HG03457 (cell line): ENCODE measurements at regions not wholly inside any gene's neighbourhood (a gene's known extent, or its start where the extent isn't known, plus 50 kb on each side); places are given as distances from the start of the nearest gene placed in this dataset.
"Not testable (repeated sequence)": the region's sequence is repeated elsewhere in the genome, so short reads cannot be mapped to it uniquely, and the experiment has no call there.

Experiments used
- ATAC-seq: cut with Tn5 transposase; IDR thresholded peaks from one replicate; pipeline ENCODE4 v1.9.1; 2021; ENCODE audit warnings: moderate number of reproducible peaks; ENCODE audit not compliant: unreplicated experiment

DNA sequence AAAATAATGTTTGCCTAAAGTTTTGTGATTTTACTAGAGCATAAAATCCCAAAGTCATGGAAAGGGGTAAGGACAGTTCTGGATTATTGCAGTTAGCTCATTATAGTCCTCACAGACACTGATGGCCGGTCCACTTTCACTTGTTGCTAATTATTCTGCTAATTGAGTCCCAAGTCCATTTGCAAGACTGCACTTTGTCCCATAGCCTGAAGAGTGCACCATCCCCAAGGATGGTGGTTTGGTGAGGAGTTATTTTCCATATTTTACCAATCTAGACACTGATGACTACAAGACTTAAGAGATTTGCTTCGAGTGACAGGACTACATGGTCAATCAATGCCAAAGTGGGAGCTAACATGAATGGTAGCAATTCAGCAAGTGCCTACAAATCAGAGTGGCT lies 181.8 kb upstream of the CACNA2D1 start:
- no peak for ATAC-seq

DNA sequence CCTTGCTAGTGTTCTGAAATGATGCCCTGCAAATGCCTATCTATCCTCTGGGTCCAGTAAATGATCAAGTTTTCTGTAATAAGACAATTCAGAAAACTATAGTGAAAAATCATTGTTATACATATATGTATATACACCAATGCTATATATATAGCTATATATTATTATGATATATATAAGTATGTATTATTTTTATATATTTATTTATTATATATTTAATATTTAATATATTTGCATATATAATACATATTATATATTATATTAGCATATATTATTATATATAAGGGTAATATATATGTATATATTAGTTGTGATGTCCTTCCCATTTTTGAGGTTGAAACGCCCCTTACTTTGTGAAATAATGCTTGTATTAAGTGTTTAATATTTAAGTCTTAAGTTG lies 181.4 kb upstream of the CACNA2D1 start:
- no peak for ATAC-seq

DNA sequence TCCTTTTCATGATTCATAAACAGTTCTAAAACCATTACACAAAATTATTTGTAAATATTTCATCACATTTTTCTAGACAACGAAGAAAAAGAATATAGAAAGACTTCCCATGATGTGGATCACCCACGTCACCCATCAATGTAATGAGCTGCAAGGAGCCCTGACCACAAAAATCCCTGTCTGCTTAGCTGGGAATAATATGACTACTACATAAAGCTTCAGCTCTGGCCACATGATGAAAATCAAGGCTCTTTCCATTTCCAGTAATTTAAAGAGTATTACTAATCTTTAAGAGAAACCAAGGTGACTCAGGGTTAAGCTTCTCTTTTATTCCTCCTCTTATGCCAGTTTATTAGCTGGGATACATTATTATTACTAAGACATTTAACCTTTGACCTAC lies 180.8 kb upstream of the CACNA2D1 start:
- ATAC-seq: no peak

DNA sequence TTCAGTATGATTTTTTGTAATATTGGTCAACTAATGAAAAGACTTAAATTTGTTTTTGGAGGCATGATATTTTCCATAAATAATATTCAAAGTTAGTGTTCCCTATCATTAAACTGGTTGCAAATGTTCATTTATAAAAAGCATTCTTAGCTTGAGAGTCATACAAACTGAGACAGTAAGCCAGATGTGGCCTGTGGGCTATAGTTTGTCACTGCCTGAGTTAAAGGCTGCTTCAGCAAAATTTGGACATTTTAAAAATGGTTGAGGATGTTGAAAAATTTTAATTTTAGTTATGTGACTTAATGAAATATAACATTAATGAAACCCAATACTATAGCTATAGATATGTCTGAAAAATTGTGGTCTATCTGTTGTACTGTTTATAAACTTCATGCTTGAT lies 180.2 kb upstream of the CACNA2D1 start:
- ATAC-seq: no peak

DNA sequence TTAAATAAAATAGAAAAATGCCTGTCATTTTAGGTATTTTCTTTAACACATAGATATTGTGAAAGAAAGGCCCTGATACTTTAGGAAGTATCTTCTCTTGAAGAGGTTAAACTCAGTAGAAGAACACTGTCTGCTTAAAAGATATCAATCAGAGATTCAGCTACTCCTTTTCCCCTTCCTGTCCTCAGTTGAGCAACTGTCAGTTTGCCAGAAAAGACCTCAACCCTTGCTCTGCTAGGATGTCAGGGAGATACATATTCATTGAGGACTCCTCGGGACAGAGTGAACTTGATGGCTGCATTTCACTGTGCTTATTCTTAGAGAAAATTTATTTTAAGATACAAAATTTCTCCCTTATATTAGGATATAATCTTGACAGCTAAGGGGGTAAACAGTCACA lies 173.6 kb upstream of the CACNA2D1 start:
- ATAC-seq: no peak

DNA sequence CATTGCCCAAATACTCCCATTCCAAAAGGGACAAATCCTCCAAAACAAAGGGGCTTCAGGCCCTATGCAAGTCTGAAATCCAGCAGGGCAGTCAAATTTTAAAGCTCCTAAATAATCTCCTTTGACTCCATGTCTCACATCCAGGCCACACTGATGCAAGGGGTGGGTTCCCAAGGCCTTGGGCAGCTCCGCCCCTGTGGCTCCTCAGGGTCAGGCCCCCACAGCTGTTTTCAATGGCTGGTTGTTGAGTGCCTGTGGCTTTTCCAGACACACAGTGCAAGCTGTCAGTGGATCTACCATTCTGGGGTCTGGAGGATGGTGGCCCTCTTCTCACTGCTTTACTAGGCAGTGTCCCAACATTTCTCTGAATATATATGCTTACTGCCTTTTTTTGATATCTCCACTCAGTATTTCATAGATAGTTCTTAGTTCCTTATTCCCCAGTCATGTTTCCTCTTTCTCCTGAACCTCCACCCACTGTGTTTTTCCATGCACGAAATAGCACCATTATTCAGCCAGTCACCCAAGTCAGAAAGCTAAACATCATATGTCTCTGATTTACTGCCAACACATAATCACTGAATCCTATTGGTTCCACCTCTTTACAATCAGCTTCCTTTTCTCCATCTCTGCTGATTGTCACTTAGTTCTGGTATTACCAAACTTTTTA lies 172.6 kb upstream of the CACNA2D1 start:
- ATAC-seq: no peak

DNA sequence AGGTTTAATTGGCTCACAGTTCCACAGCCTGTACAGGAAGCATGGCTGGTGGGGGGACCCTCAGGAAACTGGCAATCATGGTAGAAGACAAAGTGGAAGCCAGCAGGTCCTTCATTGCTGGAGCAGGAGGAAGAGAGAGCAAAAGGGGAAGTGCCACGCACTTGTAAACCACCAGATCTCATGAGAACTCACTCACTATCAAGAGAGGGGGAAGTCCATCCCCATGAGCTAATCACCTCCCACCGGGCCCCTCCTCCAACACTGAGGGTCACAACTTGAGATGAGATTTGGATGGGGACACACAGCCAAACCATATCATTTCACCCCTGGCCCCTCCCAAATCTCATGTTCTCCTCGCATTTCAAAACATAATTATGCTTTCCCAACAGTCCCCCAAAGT lies 171.9 kb upstream of the CACNA2D1 start:
- ATAC-seq: peak; percentile 72

DNA sequence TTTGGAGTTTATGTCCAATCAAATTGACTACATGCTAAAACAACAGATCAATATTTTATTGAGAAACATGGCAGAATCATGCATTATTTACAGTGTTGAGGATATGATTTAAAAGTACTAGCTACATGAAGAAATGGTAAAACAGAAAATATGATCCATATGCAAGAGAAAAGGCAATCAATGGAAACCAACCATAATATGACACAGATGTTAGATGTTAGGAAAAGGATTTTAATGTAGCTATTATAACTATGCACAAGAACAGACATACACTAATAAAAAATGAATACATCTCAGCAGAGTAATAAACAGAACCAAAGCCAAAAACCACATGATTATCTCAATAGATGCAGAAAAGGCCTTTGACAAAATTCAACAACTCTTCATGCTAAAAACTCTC lies 166.2 kb upstream of the CACNA2D1 start:
- no peak for ATAC-seq

DNA sequence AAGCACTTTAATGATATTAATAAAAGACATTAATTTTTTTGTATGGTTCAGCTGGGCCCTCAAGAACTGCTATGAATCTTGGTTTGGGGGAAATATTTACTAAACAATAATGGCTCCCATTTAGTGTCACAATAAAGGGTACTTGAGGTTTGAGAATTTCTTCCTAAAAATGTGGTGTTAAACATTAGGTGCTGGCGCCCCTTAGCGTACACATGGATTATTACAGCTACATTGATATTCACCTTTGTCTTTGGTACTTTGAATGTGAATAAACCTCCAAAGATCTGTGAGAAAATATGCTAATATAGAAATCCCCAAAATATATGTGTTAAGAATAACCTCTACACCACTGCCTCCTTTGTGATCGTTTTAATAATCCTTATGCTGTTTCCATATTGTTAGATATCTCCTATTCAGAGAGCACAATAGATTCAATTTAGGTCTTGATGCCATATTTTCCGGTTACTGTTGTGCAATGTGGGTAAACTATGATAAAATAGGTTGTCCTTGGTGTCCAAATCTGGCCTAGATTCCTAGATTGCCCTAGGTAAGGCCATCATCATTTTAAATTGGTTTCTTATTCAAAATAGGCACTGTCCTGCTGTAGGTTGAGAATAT lies 161.8 kb upstream of the CACNA2D1 start:
- no peak for ATAC-seq

DNA sequence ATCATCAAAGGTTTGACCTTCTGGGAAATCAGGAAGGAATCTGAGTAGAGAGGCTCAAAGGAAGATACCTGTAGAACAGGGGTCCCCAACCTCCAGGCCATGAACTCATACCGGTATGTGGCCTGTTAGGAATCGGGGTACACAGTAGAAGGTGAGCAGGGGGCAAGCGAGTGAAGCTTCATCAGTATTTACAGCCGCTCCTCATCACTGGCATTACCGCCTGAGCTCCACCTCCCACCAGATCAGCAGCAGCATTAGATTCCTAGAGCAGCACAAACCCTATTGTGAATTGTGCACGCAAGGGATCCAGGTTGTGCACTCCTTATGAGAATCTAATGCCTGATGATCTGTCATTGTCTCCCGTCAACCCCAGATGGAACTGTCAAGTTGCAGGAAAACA lies 158.5 kb upstream of the CACNA2D1 start:
- ATAC-seq: no peak

DNA sequence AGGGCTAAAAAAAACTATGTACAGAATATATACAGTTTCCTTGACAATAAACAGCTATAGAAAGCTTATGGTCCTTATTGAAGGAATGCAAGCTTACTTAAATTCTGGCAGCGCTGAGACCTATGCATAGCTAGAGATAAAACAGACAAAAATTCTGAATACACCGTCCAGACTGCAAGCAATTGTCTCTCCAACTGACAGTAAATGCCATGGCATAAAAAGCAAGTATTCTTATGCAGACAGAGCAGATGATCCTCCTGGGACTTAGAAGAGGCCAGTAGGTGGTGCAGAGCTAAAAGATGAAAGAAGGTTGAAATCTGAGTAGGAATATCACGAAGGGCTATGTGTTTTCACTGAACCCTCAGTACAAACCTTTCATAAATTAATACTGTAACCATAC lies 157.0 kb upstream of the CACNA2D1 start:
- no peak for ATAC-seq

DNA sequence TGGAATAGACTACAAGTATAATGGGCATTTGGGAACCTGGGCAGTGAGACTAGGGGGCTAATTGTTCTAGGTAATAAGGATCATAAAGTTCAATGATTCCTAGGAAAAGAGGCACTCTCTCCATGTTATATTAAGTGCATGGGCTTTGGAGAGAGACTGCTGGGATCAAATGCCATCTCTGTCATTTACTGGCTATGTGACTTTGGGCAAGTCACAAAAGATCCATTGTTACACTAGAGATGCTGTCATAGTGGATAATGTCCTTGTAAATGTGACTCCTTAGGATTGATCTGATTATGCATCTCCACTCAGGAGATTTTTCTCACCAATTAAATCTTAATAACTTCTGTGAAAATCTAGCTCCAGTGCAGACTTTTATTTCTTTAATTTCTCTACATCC lies 156.3 kb upstream of the CACNA2D1 start:
- no peak for ATAC-seq

DNA sequence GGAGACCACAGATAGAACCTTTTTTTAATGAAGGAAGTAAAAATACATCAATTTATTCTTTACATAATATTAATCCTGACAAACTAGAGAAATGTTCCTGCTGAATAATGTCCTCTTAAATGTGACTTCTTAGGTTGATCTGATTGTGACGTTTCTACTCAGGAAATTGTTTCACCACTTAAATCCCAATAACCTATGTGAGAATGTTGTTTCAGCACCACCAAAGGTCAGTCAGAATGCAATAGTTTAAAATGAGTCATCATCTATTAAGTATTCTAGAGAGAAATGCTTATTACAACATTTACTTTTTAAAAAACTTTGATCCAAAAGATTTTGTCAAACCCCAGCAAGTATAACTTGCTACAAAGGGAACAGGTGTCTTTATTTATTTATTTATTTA lies 155.4 kb upstream of the CACNA2D1 start:
- no peak for ATAC-seq

DNA sequence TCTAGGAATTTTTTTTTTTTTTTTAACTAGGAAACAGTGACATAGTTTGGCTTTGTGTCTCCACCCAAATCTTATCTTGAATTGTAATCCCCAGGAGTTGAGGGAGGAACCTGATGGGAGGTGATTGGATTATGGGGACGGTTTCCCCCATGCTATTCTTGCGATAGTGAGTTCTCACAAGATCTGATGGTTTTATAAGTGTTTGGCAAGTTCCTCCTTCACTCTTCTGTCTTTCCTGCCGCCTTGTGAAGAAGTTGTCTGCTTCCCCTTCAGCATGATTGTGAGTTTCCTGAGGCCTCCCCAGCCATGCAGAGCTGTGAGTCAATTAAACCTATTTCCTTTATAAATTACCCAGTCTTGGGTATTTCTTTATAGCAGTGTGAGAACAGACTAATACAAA lies 152.2 kb upstream of the CACNA2D1 start:
- not testable (repeated sequence) for ATAC-seq

DNA sequence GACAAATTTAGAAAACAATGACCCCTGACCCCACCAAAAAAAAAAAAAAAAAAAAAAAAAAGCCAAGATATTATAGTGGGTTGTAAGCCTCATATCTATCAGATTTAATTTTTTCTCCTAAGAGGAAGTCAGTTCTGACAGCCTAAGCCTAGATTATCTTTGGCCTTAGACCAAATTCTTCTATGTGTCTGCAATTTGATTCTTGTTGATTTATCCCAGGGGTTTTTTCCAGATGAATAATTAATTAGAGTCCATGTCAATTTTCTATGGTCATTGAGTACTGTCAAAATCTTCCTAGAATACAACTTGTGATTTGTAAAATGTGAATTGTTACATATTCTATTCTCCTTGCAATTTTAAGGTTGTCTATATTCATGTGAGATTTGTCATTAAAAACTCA lies 151.6 kb upstream of the CACNA2D1 start:
- ATAC-seq: no peak

DNA sequence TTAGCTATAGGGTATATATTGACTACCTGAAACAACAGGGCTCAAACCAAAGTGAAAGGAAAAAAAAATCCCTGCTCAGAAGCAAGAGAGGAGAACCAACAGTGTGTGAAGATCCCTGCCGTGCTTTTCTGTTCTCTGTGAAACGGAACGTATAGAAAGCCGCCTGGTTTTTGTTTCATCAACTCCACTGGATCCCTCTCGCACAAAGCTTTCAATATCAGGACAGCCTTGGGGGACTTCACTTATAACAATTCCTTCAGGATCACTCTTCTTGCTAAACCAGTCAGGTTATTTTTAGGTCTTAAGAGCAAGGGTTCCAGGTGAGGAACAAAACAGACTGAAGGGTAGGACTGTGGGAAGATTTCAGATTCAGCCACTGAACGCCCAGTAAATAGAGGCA lies 151.1 kb upstream of the CACNA2D1 start:
- no peak for ATAC-seq

DNA sequence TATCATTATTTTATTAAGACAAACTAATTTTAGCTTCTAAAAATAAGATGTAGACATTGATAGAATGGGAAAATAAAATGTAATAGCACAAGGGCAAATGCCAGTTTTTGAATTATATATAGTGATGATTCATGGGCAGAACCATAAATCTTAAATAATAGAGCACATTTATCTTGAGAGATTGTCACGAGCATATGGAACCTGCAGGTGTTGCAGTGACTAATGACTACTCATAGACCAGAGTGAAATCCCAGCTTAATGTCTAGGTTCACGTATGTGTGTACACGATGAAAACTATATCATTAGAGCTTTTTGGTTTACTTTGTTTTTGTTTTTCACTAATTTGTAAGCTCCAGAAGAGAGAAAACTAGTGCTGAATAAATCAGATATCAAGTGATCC lies 150.2 kb upstream of the CACNA2D1 start:
- no peak for ATAC-seq

DNA sequence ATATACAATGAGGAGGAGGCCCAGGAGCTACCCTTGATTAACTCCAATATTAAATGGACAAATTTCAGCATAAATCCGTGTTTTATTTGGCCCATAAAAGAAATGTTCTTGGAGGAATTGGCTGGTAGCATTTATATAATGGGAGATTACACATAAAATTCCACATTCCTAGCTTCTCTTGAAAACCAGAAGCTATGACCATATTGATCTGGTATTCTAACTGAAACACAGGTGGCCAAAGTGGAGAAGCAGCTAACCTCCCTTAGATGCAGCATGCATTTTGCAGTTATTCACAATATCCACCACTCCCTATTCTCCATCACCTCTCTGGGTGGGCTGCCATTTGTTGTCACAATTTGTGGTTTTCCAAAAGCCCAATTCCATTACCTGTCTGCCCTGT lies 148.8 kb upstream of the CACNA2D1 start:
- ATAC-seq: no peak

DNA sequence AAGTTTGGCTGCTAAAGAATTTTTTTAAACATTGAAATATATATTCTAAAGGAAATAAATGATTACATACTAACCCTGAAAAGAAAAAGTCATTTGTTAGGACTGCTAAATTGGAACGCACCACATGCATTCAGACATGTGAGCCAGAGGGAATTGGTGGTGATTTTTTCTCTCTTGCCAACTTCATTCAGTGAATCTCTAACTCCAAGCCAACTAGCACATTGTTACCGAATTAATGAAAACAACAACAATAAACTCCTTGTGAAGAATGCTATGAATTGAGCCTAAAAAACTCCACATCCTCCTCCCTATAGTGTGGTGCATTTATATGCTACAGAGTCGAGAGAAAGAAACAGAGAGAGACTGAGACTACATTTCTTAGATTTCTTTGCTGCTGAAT lies 135.5 kb upstream of the CACNA2D1 start:
- ATAC-seq: no peak

DNA sequence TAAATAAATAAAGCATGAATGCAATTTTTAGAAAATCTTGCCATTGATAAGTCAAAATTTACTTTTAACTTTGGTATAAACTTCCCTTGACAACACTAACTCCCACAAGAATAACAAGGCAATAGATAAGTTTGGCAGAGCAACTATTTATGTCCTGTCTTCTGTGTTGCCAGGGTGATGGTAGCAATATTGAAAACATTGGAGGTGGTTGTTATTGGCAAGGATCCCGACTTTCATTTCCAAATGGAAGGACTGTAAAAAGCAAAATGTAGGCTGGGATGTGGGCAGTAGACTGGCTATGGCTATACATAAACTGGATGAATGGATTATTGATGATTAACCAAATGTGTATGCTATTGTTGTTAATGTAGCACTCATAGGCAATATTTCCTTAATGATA lies 134.9 kb upstream of the CACNA2D1 start:
- no peak for ATAC-seq

DNA sequence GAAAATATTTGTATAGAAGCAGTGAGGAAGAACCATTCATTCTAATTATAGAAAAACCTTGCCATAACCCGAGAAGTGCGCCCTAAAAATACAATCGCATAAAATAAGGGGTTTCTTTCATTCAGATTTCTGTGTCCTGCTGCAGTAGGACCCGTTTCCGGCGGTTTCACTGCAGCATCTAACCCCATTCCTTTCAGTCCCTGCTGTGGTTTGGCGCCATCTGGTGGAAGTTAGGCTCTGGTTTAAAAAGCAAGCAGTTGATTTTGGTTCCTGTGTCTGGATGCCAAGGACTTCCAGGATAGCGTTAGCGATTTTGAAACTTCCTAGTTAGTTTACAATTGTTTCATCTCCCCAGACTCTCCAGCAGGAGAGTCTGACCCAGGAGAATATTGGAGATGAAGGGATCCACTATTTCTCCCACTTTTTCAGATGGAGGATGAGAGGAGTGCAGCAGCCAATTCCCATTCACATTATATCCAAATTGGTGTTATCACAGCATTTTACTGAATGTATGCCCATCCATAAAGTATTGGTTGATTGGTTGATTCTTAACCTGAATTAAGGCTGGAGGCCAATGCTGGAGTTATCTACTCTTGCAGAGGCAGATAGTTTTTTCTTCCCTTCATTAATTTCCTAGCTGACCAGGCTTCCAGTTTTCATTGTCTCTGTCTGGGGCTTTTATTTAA lies 128.8 kb upstream of the CACNA2D1 start:
- peak; percentile 91 for ATAC-seq

DNA sequence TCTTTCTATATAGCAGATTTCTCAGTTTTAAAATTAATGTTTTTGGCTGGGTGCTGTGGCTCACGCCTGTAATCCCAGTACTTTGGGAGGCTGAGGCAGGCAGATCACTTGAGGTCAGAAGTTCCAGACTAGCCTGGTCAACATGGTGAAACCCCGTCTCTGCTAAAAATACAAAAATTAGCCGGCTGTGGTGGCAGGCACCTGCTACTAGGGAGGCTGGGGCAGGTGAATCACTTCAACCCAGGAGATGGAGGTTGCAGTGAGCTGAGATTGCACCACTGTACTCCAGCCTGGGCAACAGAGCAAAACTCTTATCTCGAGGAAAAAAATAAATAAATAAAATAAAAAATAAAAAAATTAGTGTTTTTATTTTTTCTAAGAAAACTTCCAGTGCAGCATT lies 127.5 kb upstream of the CACNA2D1 start:
- not testable (repeated sequence) for ATAC-seq

DNA sequence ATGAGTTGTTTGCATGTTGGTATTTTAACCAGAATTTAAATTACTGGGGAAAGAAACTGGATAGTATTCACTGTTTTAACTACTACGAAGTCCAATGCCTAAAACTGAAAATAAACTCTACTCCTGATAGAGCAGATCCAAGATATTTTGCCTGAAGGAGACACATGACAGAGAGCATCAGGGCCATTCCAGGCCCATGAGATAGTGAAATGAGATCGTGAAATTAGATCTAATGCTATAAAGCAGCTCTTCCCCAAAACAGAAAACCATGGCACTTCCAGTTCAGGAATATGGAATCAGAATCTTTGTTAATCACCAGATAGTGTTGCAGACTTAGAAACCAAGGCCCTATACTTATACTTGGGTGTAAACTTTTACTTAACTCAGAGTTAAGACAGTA lies 124.3 kb upstream of the CACNA2D1 start:
- no peak for ATAC-seq
